COR-L47 (cell line): ENCODE measurements at regions not wholly inside any gene's neighbourhood (a gene's known extent, or its start where the extent isn't known, plus 50 kb on each side); places are given as distances from the start of the nearest gene placed in this dataset.
"Not testable (repeated sequence)": the region's sequence is repeated elsewhere in the genome, so short reads cannot be mapped to it uniquely, and the experiment has no call there.

Experiments
- DNase-seq: peaks from one replicate; lab custom pipeline; 2025; lab: John Stamatoyannopoulos, UW

- no peak for DNase-seq
These were observed 262.5 kb upstream of the ANO5 start for GRCh38 chr11:21930408-21930807.

- DNase-seq = no peak
These were observed 261.3 kb upstream of the ANO5 start for GRCh38 chr11:21931436-21932101.

GRCh38 chr11:21933095-21933494, 259.8 kb upstream of the ANO5 start:
- DNase-seq = no peak

GRCh38 chr11:21944577-21944976, 248.3 kb upstream of the ANO5 start:
- DNase-seq = no peak

- DNase-seq = no peak
These were observed 244.0 kb upstream of the ANO5 start for GRCh38 chr11:21948876-21949275.

- DNase-seq = no peak
These were observed 243.0 kb upstream of the ANO5 start for GRCh38 chr11:21949763-21950413.

GRCh38 chr11:21963013-21963412, 229.9 kb upstream of the ANO5 start:
- no peak for DNase-seq

- no peak for DNase-seq
These were observed 227.7 kb upstream of the ANO5 start for GRCh38 chr11:21965221-21965620.

GRCh38 chr11:21968702-21969101, 224.2 kb upstream of the ANO5 start:
- DNase-seq = no peak

GRCh38 chr11:21969841-21970240, 223.0 kb upstream of the ANO5 start:
- DNase-seq = no peak

GRCh38 chr11:21975242-21975641, 217.6 kb upstream of the ANO5 start:
- DNase-seq = no peak

- no peak for DNase-seq
These were observed 216.7 kb upstream of the ANO5 start for GRCh38 chr11:21976210-21976609.

GRCh38 chr11:21983431-21983830, 209.5 kb upstream of the ANO5 start:
- DNase-seq = no peak

GRCh38 chr11:21986361-21986760, 206.5 kb upstream of the ANO5 start:
- no peak for DNase-seq

GRCh38 chr11:21987261-21987660, 205.6 kb upstream of the ANO5 start:
- no peak for DNase-seq

GRCh38 chr11:21988477-21988876, 204.4 kb upstream of the ANO5 start:
- peak; percentile 4 for DNase-seq

GRCh38 chr11:22001803-22002202, 191.1 kb upstream of the ANO5 start:
- DNase-seq = not testable (repeated sequence)

- no peak for DNase-seq
These were observed 186.0 kb upstream of the ANO5 start for GRCh38 chr11:22006901-22007300.

- DNase-seq = no peak
These were observed 161.1 kb upstream of the ANO5 start for GRCh38 chr11:22031791-22032190.

- no peak for DNase-seq
These were observed 155.4 kb upstream of the ANO5 start for GRCh38 chr11:22037505-22037904.

- no peak for DNase-seq
These were observed 151.8 kb upstream of the ANO5 start for GRCh38 chr11:22041039-22041438.

GRCh38 chr11:22042081-22042480, 150.8 kb upstream of the ANO5 start:
- DNase-seq = no peak

- no peak for DNase-seq
These were observed 148.8 kb upstream of the ANO5 start for GRCh38 chr11:22044126-22044525.

- DNase-seq = no peak
These were observed 143.6 kb upstream of the ANO5 start for GRCh38 chr11:22049276-22049675.
